Muscle of leg (tissue), 3 donors: ENCODE measurements at regions not wholly inside any gene's neighbourhood (a gene's known extent, or its start where the extent isn't known, plus 50 kb on each side); places are given as distances from the start of the nearest gene placed in this dataset.

Experiments
- DNase-seq: peaks from one replicate; pipeline ENCODE4 v3.0.0; 2013
- H3K27ac ChIP-seq: one replicate; pipeline ENCODE4 v1.5.1; 2013; ENCODE audit warnings: mild to moderate bottlenecking, low read length, control low read depth
- H3K27me3 ChIP-seq: one replicate; pipeline ENCODE4 v1.6.1; 2013; ENCODE audit warnings: low read length; ENCODE audit not compliant: control insufficient read depth, insufficient read depth
- H3K36me3 ChIP-seq: one replicate; pipeline ENCODE4 v1.6.1; 2013; ENCODE audit warnings: low read length; ENCODE audit not compliant: control insufficient read depth, insufficient read depth
- H3K4me1 ChIP-seq: one replicate; pipeline ENCODE4 v1.6.1; 2013; ENCODE audit warnings: low read length; ENCODE audit not compliant: control insufficient read depth, insufficient read depth
- H3K4me3 ChIP-seq: one replicate; pipeline ENCODE4 v1.5.1; 2013; ENCODE audit warnings: low read length, control low read depth
- H3K9me3 ChIP-seq: replicated peaks from 2 replicates; pipeline ENCODE4 v1.6.1; 2013; ENCODE audit warnings: low read depth, low read length; ENCODE audit not compliant: control insufficient read depth
- WGBS: methylation state at CpG from one replicate; pipeline ENCODE4 v1.1.5; 2013; ENCODE audit warnings: missing lambda C conversion rate; ENCODE audit not compliant: insufficient coverage; 5-methylcytosine and 5-hydroxymethylcytosine counted together

- no peak overlapping the region for H3K4me3 ChIP-seq
- no peak for DNase-seq
- WGBS, result no CpG with 5 or more reads among the region's 3 CpGs
- H3K27me3 ChIP-seq, result no peaks in the 10 kb centered on the region
- no peaks in the 10 kb centered on the region for H3K9me3 ChIP-seq
- no peak overlapping the region for H3K27ac ChIP-seq
- no peaks in the 10 kb centered on the region for H3K36me3 ChIP-seq
- peaks cover 18% of the 10 kb centered on the region for H3K4me1 ChIP-seq
Measured at GRCh38 chr10:62633976-62634375, 170.5 kb upstream of the ADO start.

GRCh38 chr10:62634576-62634975, 169.9 kb upstream of the ADO start:
- Histone ChIP-seq H3K36me3 (no peaks in the 10 kb centered on the region), H3K9me3 (no peaks in the 10 kb centered on the region), H3K27ac (no peak overlapping the region), H3K4me3 (no peak overlapping the region), H3K4me1 (peaks cover 18% of the 10 kb centered on the region), H3K27me3 (no peaks in the 10 kb centered on the region)
- WGBS, result no CpG with 5 or more reads among the region's 2 CpGs
- DNase-seq, result no peak

- DNase-seq, result no peak
- WGBS, result no CpG with 5 or more reads among the region's 3 CpGs
- H3K4me3 ChIP-seq, result no peak overlapping the region
- H3K27ac ChIP-seq, result no peak overlapping the region
- H3K9me3 ChIP-seq, result no peaks in the 10 kb centered on the region
- H3K4me1 ChIP-seq, result peaks cover 18% of the 10 kb centered on the region
- no peaks in the 10 kb centered on the region for H3K36me3 ChIP-seq
- H3K27me3 ChIP-seq, result no peaks in the 10 kb centered on the region
Measured at GRCh38 chr10:62635127-62635526, 169.4 kb upstream of the ADO start.

- WGBS, result 63% methylated on average over 3 of the region's 3 CpGs
- peak overlapping the region; percentile 77 for H3K27ac ChIP-seq
- peaks cover 18% of the 10 kb centered on the region for H3K4me1 ChIP-seq
- no peak for DNase-seq
- no peaks in the 10 kb centered on the region for H3K27me3 ChIP-seq
- H3K36me3 ChIP-seq, result no peaks in the 10 kb centered on the region
- H3K9me3 ChIP-seq, result no peaks in the 10 kb centered on the region
- no peak overlapping the region for H3K4me3 ChIP-seq
Measured at GRCh38 chr10:62636825-62637248, 167.7 kb upstream of the ADO start.

- Histone ChIP-seq H3K9me3 (no peaks in the 10 kb centered on the region), H3K36me3 (no peaks in the 10 kb centered on the region), H3K4me1 (peaks cover 13% of the 10 kb centered on the region), H3K27ac (peak overlapping the region; percentile 77), H3K27me3 (no peaks in the 10 kb centered on the region), H3K4me3 (no peak overlapping the region)
- peak; percentile 66 for DNase-seq
- WGBS, result 20% methylated on average over 3 of the region's 9 CpGs
Measured at GRCh38 chr10:62637249-62638061, 167.1 kb upstream of the ADO start.

DNA sequence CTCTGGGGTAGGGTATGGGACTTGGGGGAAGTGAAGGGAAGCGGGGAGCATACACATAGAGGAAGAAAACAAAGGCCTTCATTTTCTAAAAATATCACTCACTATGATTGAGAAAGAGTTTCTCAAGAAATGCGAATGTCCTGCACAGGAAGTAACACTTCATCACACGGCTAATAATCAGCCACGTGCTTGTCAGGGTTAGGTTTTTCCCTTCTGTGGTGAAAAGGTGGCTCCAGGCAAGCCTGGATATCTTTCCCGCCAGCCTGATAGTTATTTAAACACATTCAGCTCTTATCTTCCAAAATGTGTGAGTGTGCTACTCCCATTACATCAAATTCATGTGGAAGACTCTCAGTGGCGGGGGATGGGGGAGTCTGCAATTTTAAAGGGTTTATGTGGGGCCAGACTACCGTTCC, 166.4 kb upstream of the ADO start:
- 45% methylated on average over 1 of the region's 7 CpGs for WGBS
- H3K4me1 ChIP-seq, result peaks cover 8% of the 10 kb centered on the region
- H3K36me3 ChIP-seq, result no peaks in the 10 kb centered on the region
- no peak overlapping the region for H3K4me3 ChIP-seq
- H3K27me3 ChIP-seq, result no peaks in the 10 kb centered on the region
- peak; percentile 83 for DNase-seq
- H3K27ac ChIP-seq, result peak overlapping the region; percentile 77
- no peaks in the 10 kb centered on the region for H3K9me3 ChIP-seq

GRCh38 chr10:62639144-62639543, 165.4 kb upstream of the ADO start:
- Histone ChIP-seq H3K27ac (no peak overlapping the region), H3K27me3 (no peaks in the 10 kb centered on the region), H3K36me3 (no peaks in the 10 kb centered on the region), H3K9me3 (no peaks in the 10 kb centered on the region), H3K4me1 (peaks cover 8% of the 10 kb centered on the region), H3K4me3 (no peak overlapping the region)
- no peak for DNase-seq
- WGBS, result no CpG with 5 or more reads among the region's 2 CpGs

DNA sequence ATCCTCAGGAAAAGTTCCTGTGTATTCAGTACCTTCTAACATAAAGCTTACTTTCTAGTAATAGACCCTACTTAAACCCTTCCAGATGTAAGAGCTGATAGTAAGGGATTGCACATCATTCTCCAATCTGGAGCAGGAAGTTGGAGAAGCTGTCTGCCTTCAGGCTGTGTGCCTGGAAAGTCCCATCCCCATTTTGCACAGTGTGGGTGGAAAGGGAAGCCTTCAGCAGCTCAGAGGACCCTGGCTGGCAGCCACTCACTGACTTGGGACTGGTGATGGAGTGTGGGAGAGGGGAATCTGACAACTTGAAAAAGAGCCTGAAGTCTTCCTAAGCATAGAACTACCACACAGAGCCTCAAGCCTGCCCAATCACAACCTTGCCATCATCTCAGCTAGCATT, 164.1 kb upstream of the ADO start:
- no peaks in the 10 kb centered on the region for H3K27me3 ChIP-seq
- H3K9me3 ChIP-seq, result no peaks in the 10 kb centered on the region
- H3K4me1 ChIP-seq, result peaks cover 8% of the 10 kb centered on the region
- no peak overlapping the region for H3K27ac ChIP-seq
- H3K4me3 ChIP-seq, result no peak overlapping the region
- no peaks in the 10 kb centered on the region for H3K36me3 ChIP-seq
- DNase-seq, result peak; percentile 82

DNA sequence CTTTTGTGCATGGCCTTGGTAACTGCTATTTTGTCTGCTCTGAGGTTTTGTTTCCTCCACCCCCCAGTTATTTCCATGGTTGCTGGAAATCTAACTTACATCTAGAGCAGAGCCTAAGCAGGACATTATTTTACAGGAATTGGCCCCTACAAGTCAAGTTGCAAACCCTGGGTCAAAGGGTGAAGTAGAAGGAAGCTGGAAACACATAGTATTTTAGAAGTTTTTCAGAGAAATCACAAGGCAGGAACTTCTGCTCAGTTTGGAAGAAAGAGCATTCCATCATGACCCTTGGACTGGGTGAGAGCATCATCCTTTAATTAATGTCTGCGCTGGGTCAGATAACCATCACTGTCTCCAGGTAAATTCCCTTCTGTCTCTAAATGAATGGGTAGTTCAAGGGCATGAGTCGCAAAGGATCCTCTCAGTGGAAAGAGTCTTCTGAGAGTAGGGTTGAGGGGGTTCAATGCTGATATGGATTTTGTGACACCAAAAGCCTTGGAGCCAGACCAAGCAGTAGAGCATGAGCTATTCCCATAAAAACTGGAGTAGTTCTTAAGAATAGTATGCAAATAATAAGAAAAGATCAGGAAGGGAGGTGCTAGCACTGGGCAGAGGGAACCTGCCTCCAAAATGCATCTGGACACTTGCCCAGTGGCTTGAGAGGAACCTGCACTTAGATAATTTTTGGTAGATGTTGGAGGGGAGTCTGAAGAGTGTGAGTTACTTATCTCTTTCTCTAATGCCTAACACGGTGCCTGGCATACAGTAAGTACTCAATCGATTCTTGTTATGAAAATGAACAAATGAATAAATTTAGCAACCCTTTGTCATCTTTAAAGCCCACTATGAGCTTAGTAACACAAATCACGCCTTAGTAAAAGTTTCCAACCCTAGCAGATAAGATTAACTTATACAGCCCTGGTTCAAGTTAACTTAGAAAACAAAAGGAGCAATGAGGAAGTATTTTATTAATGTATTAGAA, 160.6 kb upstream of the ADO start:
- H3K36me3 ChIP-seq, result no peaks in the 10 kb centered on the region
- no CpG with 5 or more reads among the region's 5 CpGs for WGBS
- no peaks in the 10 kb centered on the region for H3K9me3 ChIP-seq
- H3K27me3 ChIP-seq, result no peaks in the 10 kb centered on the region
- H3K27ac ChIP-seq, result no peak overlapping the region
- no peaks in the 10 kb centered on the region for H3K4me1 ChIP-seq
- H3K4me3 ChIP-seq, result no peak overlapping the region
- no peak for DNase-seq

DNA sequence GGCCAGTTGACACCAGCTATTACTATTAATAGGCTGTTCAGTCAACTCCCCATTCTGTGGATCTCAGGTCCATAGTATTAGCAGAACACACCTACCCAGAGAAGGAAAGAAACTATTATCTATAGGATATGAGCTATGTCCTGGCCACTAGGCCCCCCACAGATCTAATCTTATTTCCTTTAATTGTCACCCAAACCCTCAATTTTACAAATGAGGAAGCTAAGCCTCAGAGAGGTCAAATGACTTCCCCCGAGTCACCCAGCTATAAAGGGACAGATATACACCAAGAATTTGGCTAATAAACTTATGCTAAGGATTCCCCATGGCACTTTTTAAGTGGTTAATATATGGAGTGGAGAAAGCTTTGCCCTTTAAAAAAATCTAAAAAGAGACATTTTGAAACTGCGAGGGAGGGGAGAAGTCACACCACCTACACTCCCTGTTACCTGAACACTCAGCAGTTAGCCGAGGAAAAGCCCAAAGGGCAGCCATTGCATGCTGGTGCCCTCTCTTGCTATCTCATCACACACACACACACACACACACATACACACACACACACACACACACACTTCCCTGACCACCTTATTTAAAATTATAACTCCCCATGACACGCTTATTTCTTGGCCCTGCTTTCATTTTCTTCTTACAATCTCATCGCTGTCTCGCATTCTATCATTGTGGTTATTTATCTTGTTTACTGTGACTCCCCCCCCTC, 157.0 kb upstream of the ADO start:
- H3K27me3 ChIP-seq, result no peaks in the 10 kb centered on the region
- H3K4me3 ChIP-seq, result no peak overlapping the region
- DNase-seq, result no peak
- no peaks in the 10 kb centered on the region for H3K9me3 ChIP-seq
- H3K36me3 ChIP-seq, result no peaks in the 10 kb centered on the region
- H3K27ac ChIP-seq, result no peak overlapping the region
- no CpG with 5 or more reads among the region's 6 CpGs for WGBS
- H3K4me1 ChIP-seq, result no peaks in the 10 kb centered on the region
